ENCODE measurements at regions not wholly inside any gene's neighbourhood (a gene's known extent, or its start where the extent isn't known, plus 50 kb on each side); places are given as distances from the start of the nearest gene placed in this dataset.

DNA sequence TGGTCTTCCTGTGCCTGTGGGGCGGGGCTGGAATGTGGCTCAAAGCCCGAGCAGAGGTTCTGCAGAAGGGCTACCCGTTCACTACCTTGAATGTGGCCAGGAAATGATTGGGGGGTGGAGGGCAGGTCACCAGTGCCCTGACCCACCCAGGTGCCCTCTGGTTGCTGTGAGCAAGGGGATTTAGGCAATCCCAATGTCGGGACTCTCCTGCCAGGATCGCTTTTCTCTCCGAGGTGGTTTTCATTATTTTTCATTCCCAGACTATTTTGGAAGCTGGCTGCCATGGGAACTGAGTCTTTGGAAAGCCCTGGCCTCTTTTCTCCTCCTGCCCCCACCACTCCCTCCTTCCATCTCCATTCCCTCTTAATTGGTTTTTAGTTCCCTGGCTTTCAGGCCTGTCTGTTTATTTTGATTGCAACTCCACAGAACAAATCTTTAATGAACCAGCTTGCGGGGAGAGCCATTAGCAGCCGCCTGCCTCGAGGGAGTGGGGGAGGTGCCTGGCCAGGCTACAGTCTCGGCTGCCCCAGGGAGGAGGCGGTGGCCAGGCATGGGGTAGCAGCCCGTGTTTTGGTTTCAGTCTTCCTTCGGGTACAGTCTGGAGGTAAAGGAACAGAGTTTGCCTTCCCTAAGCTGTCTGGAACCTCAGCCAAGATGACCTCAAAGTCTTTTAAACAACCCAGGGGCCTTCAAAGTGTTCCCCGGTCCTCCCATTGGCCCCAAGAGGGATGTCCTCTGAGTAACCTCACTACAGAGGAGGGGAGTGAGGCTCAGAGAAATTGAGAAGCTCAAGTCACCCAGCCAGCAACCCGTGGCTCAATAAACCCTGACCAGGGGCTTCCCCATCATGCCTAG, 114.4 kb upstream of the HAAO start:
- no peak for FAIRE-seq
- no peak for DNase-seq (ENCODE audit: insufficient read length, low spot score)
- TF ChIP-seq, protein P1, sequence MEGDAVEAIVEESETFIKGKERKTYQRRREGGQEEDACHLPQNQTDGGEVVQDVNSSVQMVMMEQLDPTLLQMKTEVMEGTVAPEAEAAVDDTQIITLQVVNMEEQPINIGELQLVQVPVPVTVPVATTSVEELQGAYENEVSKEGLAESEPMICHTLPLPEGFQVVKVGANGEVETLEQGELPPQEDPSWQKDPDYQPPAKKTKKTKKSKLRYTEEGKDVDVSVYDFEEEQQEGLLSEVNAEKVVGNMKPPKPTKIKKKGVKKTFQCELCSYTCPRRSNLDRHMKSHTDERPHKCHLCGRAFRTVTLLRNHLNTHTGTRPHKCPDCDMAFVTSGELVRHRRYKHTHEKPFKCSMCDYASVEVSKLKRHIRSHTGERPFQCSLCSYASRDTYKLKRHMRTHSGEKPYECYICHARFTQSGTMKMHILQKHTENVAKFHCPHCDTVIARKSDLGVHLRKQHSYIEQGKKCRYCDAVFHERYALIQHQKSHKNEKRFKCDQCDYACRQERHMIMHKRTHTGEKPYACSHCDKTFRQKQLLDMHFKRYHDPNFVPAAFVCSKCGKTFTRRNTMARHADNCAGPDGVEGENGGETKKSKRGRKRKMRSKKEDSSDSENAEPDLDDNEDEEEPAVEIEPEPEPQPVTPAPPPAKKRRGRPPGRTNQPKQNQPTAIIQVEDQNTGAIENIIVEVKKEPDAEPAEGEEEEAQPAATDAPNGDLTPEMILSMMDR (IDR thresholded peaks at IDR 0.05; ENCODE audit: insufficient read depth, missing control alignments), result no peak

- TF ChIP-seq, protein P1 (IDR thresholded peaks at IDR 0.05; ENCODE audit: insufficient read depth, missing control alignments), result no peak
- no peak for DNase-seq (ENCODE audit: insufficient read length, low spot score)
- FAIRE-seq, result no peak
Measured at GRCh38 chr2:42906111-42906556, 113.8 kb upstream of the HAAO start.

- DNase-seq (ENCODE audit: insufficient read length, low spot score), result no peak
- TF ChIP-seq, protein P1 (IDR thresholded peaks at IDR 0.05; ENCODE audit: insufficient read depth, missing control alignments), result peak; percentile 18
Measured at GRCh38 chr2:42905341-42906110, 113.1 kb upstream of the HAAO start.

DNA sequence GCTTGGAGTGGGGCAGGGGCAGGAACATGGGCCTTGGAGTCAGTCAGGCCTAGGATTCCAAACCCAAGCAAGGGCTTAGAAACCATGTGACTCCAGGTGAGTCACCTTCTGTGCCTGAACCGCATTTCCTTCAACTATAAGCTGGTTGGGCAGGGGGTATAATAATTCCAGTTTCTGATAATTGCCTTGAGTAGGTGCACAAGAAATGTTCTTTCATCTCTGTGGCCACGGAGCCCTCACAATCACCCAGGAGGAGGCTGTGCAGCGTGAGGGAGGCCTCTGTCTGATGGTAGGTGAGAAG, 112.1 kb upstream of the HAAO start:
- DNase-seq (ENCODE audit: insufficient read length, low spot score), result no peak
- TF ChIP-seq, protein P1 (IDR thresholded peaks at IDR 0.05; ENCODE audit: insufficient read depth, missing control alignments), result no peak
- no peak for FAIRE-seq

More at GRCh38 chr2:42905341-42906110, 113.1 kb upstream of the HAAO start:
- no peak for FAIRE-seq

DNA sequence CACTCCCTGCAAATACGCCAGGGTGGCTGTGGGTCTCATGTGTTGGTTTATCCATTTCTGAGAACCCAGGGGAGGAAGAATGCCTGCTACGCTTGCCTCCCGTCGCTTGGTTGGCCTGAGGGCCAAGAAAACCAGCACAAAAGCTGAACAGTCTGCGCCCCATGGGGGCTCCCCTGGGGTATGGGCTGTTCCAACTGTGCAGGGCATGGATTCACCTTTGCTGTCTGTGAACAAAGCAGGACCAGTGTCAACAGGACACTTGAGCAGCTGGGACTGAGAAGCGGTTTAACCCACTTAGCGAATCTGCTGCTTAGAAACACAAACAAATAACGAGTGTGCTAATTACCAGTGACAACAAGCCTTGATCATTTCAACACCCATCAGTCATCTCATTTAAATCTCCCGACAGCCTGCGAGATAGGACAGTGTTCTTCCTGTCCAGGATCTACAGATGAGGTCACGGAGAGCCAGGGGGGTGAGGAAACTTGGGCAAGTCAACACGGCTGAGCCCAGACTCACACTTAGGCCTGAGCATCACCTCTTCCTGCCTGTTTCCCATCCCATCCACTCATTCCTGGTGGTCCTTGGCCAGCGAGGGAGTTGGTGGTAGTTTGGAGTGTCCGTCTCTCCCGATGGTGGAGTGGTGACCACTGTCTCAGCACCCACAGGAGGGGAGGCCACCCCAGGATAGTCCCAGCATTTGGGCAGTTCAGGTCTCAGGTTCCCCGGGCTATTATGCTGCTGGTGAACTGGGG, 111.6 kb upstream of the HAAO start:
- DNase-seq (ENCODE audit: insufficient read length, low spot score) (no peak), FAIRE-seq (no peak)

DNA sequence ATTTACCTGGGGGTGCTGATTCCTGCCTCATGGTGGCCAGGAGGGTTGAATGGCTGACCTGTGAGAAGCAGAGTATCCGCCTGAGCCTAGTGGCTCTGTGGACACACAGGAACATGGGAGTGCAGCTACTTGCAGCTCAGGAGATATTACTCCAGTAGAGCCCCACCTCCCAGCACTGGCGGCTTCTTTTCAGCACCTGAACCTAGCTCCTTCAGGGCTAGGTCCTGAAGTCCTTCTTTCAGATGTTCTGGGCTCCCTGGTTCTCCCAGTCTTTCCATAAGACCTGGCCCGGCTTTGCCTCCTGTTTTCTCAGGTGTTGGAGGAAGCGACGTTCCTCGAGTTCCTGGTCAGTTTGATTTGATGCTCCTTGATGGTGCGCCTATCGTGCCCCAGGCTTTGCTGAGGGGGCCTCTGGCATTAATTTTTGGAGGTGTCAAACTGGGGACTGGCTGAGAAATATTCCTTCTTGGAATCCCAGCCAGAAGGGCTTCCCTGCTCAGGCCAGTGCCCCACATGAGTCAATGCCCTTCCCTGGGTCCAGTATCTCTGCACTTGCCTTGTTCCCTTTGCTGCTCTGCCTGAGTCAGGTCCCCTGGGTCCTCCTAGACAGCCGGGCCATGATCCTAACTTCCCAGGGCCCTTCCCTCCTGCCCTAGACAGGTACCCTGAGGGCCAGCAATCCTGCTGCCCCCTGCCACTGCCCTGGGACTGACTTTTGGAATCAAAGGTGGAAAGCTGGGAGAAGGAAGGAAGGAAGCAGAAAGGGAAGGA, 110.7 kb upstream of the HAAO start:
- DNase-seq (ENCODE audit: insufficient read length, low spot score), result no peak
- TF ChIP-seq, protein P1 (IDR thresholded peaks at IDR 0.05; ENCODE audit: insufficient read depth, missing control alignments), result no peak
- no peak for FAIRE-seq

More for the DNA sequence above, 111.6 kb upstream of the HAAO start:
- TF ChIP-seq, protein P1 (IDR thresholded peaks at IDR 0.05; ENCODE audit: insufficient read depth, missing control alignments), result no peak
